ENCODE measurements at regions not wholly inside any gene's neighbourhood (a gene's known extent, or its start where the extent isn't known, plus 50 kb on each side); places are given as distances from the start of the nearest gene placed in this dataset.

DNA sequence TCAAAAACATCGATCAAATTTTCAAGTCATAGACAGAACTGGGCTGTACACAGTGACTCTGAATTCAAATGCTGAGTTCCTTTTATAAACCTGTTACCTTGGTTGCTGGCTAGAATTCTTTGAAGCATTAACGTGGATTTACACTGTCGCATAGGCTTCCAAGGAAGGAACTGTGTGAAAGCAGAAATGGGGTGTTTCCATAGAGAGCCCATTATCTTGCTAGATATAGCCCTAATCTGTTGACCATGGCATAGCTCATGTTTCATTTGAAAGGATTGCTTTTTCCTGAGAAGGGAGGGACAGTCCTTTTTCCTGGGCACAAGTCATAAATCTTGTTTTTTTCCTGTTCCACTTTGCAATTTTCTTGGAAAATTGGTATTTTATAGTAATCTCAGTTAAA, 73.8 kb upstream of the NEUROD1 start:
- H3K36me3 ChIP-seq (ENCODE audit: control insufficient read depth in 2 of 2, insufficient read depth in 1 of 2, low read length in 2 of 2): no peaks in the 10 kb centered on the region
- no peak overlapping the region for H3K4me3 ChIP-seq (ENCODE audit: low read depth, low read length)
- ChIA-PET CTCF (interaction anchor here (1.2 to 2.7 kb wide), 2 partner anchors 11 to 150 kb away, joined by 4 to 9 read pairs; no protein-coding TSS in a partner anchor), POLR2A (no interaction called here)
- H3K27ac ChIP-seq (ENCODE audit: extremely low read depth, low read depth, low read length): no peak overlapping the region
- no peaks in the 10 kb centered on the region for H3K4me1 ChIP-seq (ENCODE audit: control insufficient read depth, insufficient read depth, low read length)
- no peak for TF ChIP-seq ZNF112 (tag by site-specific recombination; IDR thresholded peaks at IDR 0.05)
- no peak for TF ChIP-seq HOXC10 (CRISPR knock-in tag; IDR thresholded peaks at IDR 0.05)
- TF ChIP-seq, protein P1, sequence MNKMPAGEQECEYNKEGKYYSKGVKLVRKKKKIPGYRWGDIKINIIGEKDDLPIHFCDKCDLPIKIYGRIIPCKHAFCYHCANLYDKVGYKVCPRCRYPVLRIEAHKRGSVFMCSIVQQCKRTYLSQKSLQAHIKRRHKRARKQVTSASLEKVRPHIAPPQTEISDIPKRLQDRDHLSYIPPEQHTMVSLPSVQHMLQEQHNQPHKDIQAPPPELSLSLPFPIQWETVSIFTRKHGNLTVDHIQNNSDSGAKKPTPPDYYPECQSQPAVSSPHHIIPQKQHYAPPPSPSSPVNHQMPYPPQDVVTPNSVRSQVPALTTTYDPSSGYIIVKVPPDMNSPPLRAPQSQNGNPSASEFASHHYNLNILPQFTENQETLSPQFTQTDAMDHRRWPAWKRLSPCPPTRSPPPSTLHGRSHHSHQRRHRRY (tag by site-specific recombination; IDR thresholded peaks at IDR 0.05): no peak
- no peak for TF ChIP-seq ZSCAN16 (tag by site-specific recombination; IDR thresholded peaks at IDR 0.05)
- no peak for TF ChIP-seq ZNF501 (tag by site-specific recombination; IDR thresholded peaks at IDR 0.05)
- TF ChIP-seq ZNF10 (tag by site-specific recombination; IDR thresholded peaks at IDR 0.05): no peak
- TF ChIP-seq ZNF768 (tag by site-specific recombination; IDR thresholded peaks at IDR 0.05): no peak
- no peak for TF ChIP-seq ZNF426 (tag by site-specific recombination; IDR thresholded peaks at IDR 0.05)
- no peak for TF ChIP-seq ZNF791 (tag by site-specific recombination; IDR thresholded peaks at IDR 0.05)
- TF ChIP-seq ZNF596 (tag by site-specific recombination; IDR thresholded peaks at IDR 0.05): no peak
- TF ChIP-seq ZNF221 (tag by site-specific recombination; IDR thresholded peaks at IDR 0.05; ENCODE audit: borderline replicate concordance): no peak
- TF ChIP-seq ZNF548 (tag by site-specific recombination; IDR thresholded peaks at IDR 0.05): no peak
- no peak for TF ChIP-seq ZNF623 (tag by site-specific recombination; IDR thresholded peaks at IDR 0.05)
- TF ChIP-seq ZNF670 (tag by site-specific recombination; IDR thresholded peaks at IDR 0.05; ENCODE audit: low read depth): no peak
- TF ChIP-seq ZNF518A (tag by site-specific recombination; conservative IDR thresholded peaks at IDR 0.05; ENCODE audit: low read depth): no peak
- no peak for TF ChIP-seq ZNF585B (tag by site-specific recombination; IDR thresholded peaks at IDR 0.05)
- no peak for TF ChIP-seq GLIS2 (tag by site-specific recombination; IDR thresholded peaks at IDR 0.05)
- TF ChIP-seq, protein P2, sequence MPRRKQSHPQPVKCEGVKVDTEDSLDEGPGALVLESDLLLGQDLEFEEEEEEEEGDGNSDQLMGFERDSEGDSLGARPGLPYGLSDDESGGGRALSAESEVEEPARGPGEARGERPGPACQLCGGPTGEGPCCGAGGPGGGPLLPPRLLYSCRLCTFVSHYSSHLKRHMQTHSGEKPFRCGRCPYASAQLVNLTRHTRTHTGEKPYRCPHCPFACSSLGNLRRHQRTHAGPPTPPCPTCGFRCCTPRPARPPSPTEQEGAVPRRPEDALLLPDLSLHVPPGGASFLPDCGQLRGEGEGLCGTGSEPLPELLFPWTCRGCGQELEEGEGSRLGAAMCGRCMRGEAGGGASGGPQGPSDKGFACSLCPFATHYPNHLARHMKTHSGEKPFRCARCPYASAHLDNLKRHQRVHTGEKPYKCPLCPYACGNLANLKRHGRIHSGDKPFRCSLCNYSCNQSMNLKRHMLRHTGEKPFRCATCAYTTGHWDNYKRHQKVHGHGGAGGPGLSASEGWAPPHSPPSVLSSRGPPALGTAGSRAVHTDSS (tag by site-specific recombination; IDR thresholded peaks at IDR 0.05): no peak
- TF ChIP-seq ZNF248 (tag by site-specific recombination; IDR thresholded peaks at IDR 0.05): no peak
- H3K9me3 ChIP-seq (ENCODE audit: control insufficient read depth, insufficient read depth, low read depth, low read length): no peaks in the 10 kb centered on the region

- CTCF ChIA-PET: no interaction called here
Measured at GRCh38 chr2:181755181-181755580, 74.9 kb upstream of the NEUROD1 start.

More at GRCh38 chr2:181755181-181755580, 74.9 kb upstream of the NEUROD1 start:
- H3K27ac ChIP-seq (ENCODE audit: extremely low read depth, low read depth, low read length): no peak overlapping the region
- TF ChIP-seq IKZF3 (tag by site-specific recombination; IDR thresholded peaks at IDR 0.05) (no peak), ZNF514 (tag by site-specific recombination; IDR thresholded peaks at IDR 0.05) (no peak), SALL2 (tag by site-specific recombination; IDR thresholded peaks at IDR 0.05; ENCODE audit: borderline replicate concordance) (no peak), MEIS1 (CRISPR knock-in tag; IDR thresholded peaks at IDR 0.05; ENCODE audit: borderline replicate concordance) (no peak), ZNF585B (tag by site-specific recombination; IDR thresholded peaks at IDR 0.05) (no peak)
- TF ChIP-seq, protein P3, sequence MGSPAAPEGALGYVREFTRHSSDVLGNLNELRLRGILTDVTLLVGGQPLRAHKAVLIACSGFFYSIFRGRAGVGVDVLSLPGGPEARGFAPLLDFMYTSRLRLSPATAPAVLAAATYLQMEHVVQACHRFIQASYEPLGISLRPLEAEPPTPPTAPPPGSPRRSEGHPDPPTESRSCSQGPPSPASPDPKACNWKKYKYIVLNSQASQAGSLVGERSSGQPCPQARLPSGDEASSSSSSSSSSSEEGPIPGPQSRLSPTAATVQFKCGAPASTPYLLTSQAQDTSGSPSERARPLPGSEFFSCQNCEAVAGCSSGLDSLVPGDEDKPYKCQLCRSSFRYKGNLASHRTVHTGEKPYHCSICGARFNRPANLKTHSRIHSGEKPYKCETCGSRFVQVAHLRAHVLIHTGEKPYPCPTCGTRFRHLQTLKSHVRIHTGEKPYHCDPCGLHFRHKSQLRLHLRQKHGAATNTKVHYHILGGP (tag by site-specific recombination; IDR thresholded peaks at IDR 0.05): no peak
- H3K9me3 ChIP-seq (ENCODE audit: control insufficient read depth, insufficient read depth, low read depth, low read length): no peaks in the 10 kb centered on the region
- POLR2A ChIA-PET: no interaction called here
- H3K36me3 ChIP-seq (ENCODE audit: control insufficient read depth in 2 of 2, insufficient read depth in 1 of 2, low read length in 2 of 2): no peaks in the 10 kb centered on the region
- H3K4me1 ChIP-seq (ENCODE audit: control insufficient read depth, insufficient read depth, low read length): no peaks in the 10 kb centered on the region
- H3K4me3 ChIP-seq (ENCODE audit: low read depth, low read length): no peak overlapping the region

Measured in HEK293 (cell line).